Right lobe of liver (tissue), 6 donors: ENCODE measurements at regions not wholly inside any gene's neighbourhood (a gene's known extent, or its start where the extent isn't known, plus 50 kb on each side); places are given as distances from the start of the nearest gene placed in this dataset.

ENCODE experiments used
- ATAC-seq, 4 donors: fragments of 200-7000 bp; cut with Tn5 transposase; one replicate each; pipeline ENCODE4 v1.9.1; 2020; ENCODE audit warnings: mild to moderate bottlenecking in 4 of 4, moderate library complexity in 4 of 4
- DNase-seq, 3 donors: peaks; one replicate each; pipeline ENCODE4 v3.0.0-alpha.2; 2020
- H3K27ac ChIP-seq, 3 donors: fragments of 200-600 bp; one replicate each; pipeline ENCODE4 v1.8.0; 2022
- H3K27me3 ChIP-seq, 2 donors: fragments of 200-600 bp; one replicate each; pipeline ENCODE4 v1.8.0; 2022
- H3K36me3 ChIP-seq, 4 donors: fragments of 200-600 bp; sonication (generic) in 1 of 4; one replicate each; pipeline versions ENCODE4 v1.5.1 to v1.8.0; 2017 to 2022; ENCODE audit warnings: control low read depth in 1 of 4
- H3K4me1 ChIP-seq, 4 donors: fragments of 200-600 bp; sonication (generic) in 1 of 4; one replicate each; pipeline versions ENCODE4 v1.5.1 to v1.8.0; 2017 to 2022; ENCODE audit warnings: control low read depth in 1 of 4
- H3K4me3 ChIP-seq, 3 donors: fragments of 200-600 bp; one replicate each; pipeline ENCODE4 v1.8.0; 2022
- H3K9me3 ChIP-seq, 4 donors: fragments of 200-600 bp; sonication (generic) in 1 of 4; one replicate each; pipeline versions ENCODE4 v1.5.1 to v1.8.0; 2017 to 2022; ENCODE audit warnings: control low read depth in 1 of 4
- CTCF ChIP-seq, 4 donors: fragments of 200-600 bp in 3 of 4; fragments of 450-650 bp in 1 of 4; IDR thresholded peaks; one replicate each; pipeline versions ENCODE4 v1.5.1 to v1.8.0; 2016 to 2022; ENCODE audit warnings: antibody characterized with exemption in 4 of 4, mild to moderate bottlenecking in 2 of 4
- POLR2A ChIP-seq: fragments of 450-650 bp; IDR thresholded peaks from one replicate; pipeline ENCODE4 v1.6.1; 2017; ENCODE audit warnings: antibody characterized with exemption, mild to moderate bottlenecking
- WGBS: methylation state at CpG from one replicate; pipeline ENCODE4 v1.1.6; 2018; ENCODE audit warnings: low coverage, low lambda C conversion rate; ENCODE audit not compliant: insufficient coverage; ENCODE audit errors: missing lambda C conversion rate; 5-methylcytosine and 5-hydroxymethylcytosine counted together
- intact Hi-C, 2 donors: fragments of 100-400 bp; cut with DNase I; formaldehyde crosslinking; loops; one replicate each; pipeline versions ENCODE4 v1.11.2 to v1.14.1; 2022
- donor health status: DM: no; HTN: yes; CAD: no.
- donor health status: DM: no; HTN: no; CAD: no.
- donor health status: DM: no; HTN: no; CAD: no.
- donor health status: DM: no; HTN: yes; CAD: no.
- donor health status: DM: no; HTN: yes; CAD: no.

- DNase-seq (no peak), ATAC-seq (no peak)
- intact Hi-C loops = no loop called here
- TF ChIP-seq CTCF (IDR thresholded peaks at IDR 0.05) (no peak), POLR2A (no peak)
- H3K4me1 ChIP-seq = no peaks in the 10 kb centered on the region
- 58% methylated on average over 4 of the region's 4 CpGs for WGBS
- H3K9me3 ChIP-seq = no peaks in the 10 kb centered on the region
- H3K27me3 ChIP-seq = no peaks in the 10 kb centered on the region
- no peak overlapping the region for H3K4me3 ChIP-seq
- H3K36me3 ChIP-seq = no peaks in the 10 kb centered on the region
- H3K27ac ChIP-seq = no peak overlapping the region
These were observed 311.0 kb upstream of the JARID2 start for GRCh38 chr6:14934844-14935243.

GRCh38 chr6:14936861-14937260 lies 309.0 kb upstream of the JARID2 start:
- intact Hi-C loops = no loop called here
- TF ChIP-seq POLR2A (no peak), CTCF (IDR thresholded peaks at IDR 0.05) (no peak)
- no peaks in the 10 kb centered on the region for H3K4me1 ChIP-seq
- ATAC-seq (no peak), DNase-seq (no peak)
- no peaks in the 10 kb centered on the region for H3K36me3 ChIP-seq
- H3K27me3 ChIP-seq = no peaks in the 10 kb centered on the region
- no peaks in the 10 kb centered on the region for H3K9me3 ChIP-seq
- no peak overlapping the region for H3K4me3 ChIP-seq
- 79% methylated on average over 2 of the region's 2 CpGs for WGBS
- H3K27ac ChIP-seq = no peak overlapping the region

DNA sequence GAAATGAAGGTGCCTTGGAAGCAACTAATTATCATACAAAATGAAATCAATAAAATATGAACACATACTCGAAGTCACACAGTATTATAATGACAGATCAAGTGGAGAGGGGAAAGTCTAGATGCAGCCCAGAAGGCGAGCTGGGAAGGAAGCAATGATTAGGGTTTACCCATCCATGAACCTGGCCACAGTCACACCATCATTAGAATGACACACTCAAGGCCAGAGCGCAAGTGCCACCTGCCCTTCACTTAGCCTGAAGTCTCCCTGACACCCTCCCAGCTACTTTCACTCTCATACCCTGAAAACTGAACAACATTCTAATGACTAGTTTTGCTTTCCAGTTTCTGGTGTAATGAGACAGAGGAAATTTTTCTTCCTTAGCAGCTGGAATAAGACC lies 302.8 kb upstream of the JARID2 start:
- intact Hi-C loops = no loop called here
- Histone ChIP-seq H3K9me3 (no peaks in the 10 kb centered on the region), H3K4me3 (no peak overlapping the region), H3K27ac (no peak overlapping the region), H3K36me3 (no peaks in the 10 kb centered on the region), H3K4me1 (no peaks in the 10 kb centered on the region), H3K27me3 (no peaks in the 10 kb centered on the region)
- TF ChIP-seq CTCF (IDR thresholded peaks at IDR 0.05) = no peak
- TF ChIP-seq POLR2A = no peak
- no peak for DNase-seq
- ATAC-seq = no peak
- 54% methylated on average over 1 of the region's 3 CpGs for WGBS

DNA sequence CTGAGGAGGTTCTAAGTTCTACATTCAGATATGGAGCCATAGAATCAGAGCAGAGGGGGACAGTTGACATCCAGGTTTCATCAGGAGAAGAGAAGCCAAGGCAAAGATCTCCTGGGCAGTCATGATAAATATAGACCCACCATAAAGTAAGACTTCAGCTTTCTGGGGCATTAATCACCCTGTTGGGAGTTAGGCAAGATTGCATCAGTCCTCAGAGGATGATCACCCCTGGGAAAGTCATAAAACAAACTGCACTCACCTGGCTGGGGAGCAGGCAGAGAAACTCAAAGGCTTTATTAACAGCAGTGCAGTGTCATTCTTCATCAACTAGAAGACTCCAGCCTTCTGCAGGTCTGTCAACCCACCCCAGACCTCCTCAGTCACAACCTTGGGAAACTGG lies 301.3 kb upstream of the JARID2 start:
- Histone ChIP-seq H3K4me3 (no peak overlapping the region), H3K4me1 (no peaks in the 10 kb centered on the region), H3K36me3 (no peaks in the 10 kb centered on the region), H3K9me3 (no peaks in the 10 kb centered on the region), H3K27ac (no peak overlapping the region), H3K27me3 (no peaks in the 10 kb centered on the region)
- intact Hi-C loops = no loop called here
- TF ChIP-seq CTCF (IDR thresholded peaks at IDR 0.05) (no peak), POLR2A (no peak)
- DNase-seq = no peak
- no peak for ATAC-seq

DNA sequence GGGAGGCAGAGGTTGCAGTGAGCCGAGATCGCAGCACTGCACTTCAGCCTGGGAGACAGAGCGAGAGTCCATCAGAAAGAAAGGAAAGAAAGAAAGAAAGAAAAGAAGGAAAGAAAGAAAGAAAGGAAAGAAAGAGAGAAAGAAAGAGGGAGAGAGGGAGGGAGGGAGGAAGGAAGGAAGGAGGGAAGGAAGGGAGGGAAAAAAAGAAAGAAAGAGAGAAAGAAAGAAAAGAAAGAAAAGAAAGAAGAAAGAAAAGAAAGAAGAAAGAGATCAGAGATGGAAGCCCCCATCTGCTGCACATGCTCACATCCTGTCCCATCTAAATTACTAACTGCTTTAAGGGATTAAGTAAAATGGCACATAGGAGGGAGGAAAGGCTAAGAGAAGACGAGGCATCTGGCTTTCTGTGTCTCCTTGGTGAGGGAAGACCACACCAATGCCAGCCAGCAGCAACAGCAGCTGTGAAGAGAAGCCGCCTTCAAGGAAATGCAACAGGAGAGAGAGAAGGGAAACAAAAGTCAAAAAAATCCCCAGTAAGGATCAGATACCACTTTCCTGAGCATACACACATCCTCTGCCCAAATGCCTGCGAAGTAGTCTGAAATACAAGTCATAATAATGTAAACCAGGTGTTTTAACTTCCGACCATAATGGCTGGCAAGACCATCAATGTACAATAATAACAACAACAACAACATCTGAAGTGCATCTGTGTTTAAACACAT lies 300.2 kb upstream of the JARID2 start:
- H3K4me3 ChIP-seq = no peak overlapping the region
- no peaks in the 10 kb centered on the region for H3K4me1 ChIP-seq
- DNase-seq (no peak), ATAC-seq (no peak)
- no peak overlapping the region for H3K27ac ChIP-seq
- WGBS = 71% methylated on average over 6 of the region's 7 CpGs
- intact Hi-C loops = no loop called here
- no peaks in the 10 kb centered on the region for H3K9me3 ChIP-seq
- H3K36me3 ChIP-seq = no peaks in the 10 kb centered on the region
- no peak for TF ChIP-seq POLR2A
- no peak for TF ChIP-seq CTCF (IDR thresholded peaks at IDR 0.05)
- H3K27me3 ChIP-seq = no peaks in the 10 kb centered on the region
